ENCODE measurements at regions not wholly inside any gene's neighbourhood (a gene's known extent, or its start where the extent isn't known, plus 50 kb on each side); places are given as distances from the start of the nearest gene placed in this dataset.
"Not testable (repeated sequence)": the region's sequence is repeated elsewhere in the genome, so short reads cannot be mapped to it uniquely, and the experiment has no call there.

- Histone ChIP-seq H4K20me1 (ENCODE audit: insufficient read depth, low read length) (no peaks in the 10 kb centered on the region), H3K27ac (ENCODE audit: low read depth, low read length) (no peak overlapping the region), H3K4me1 (ENCODE audit: insufficient read depth, low read length) (no peaks in the 10 kb centered on the region), H3K27me3 (ENCODE audit: insufficient read depth, low read length) (peaks cover 3% of the 10 kb centered on the region), H3K4me2 (ENCODE audit: insufficient read depth, low read length) (no peak overlapping the region), H3K4me3 (ENCODE audit: insufficient read depth, low read length) (no peak overlapping the region), H3K9me3 (ENCODE audit: low read depth, low read length) (no peaks in the 10 kb centered on the region), H3K79me2 (ENCODE audit: insufficient read depth, low read length) (no peaks in the 10 kb centered on the region), H2AFZ (ENCODE audit: low read length) (no peak overlapping the region), H3K36me3 (ENCODE audit: insufficient read depth, low read length) (no peaks in the 10 kb centered on the region)
- DNase-seq (ENCODE audit: insufficient read length, low spot score, missing footprints): no peak
- TF ChIP-seq, protein P1, sequence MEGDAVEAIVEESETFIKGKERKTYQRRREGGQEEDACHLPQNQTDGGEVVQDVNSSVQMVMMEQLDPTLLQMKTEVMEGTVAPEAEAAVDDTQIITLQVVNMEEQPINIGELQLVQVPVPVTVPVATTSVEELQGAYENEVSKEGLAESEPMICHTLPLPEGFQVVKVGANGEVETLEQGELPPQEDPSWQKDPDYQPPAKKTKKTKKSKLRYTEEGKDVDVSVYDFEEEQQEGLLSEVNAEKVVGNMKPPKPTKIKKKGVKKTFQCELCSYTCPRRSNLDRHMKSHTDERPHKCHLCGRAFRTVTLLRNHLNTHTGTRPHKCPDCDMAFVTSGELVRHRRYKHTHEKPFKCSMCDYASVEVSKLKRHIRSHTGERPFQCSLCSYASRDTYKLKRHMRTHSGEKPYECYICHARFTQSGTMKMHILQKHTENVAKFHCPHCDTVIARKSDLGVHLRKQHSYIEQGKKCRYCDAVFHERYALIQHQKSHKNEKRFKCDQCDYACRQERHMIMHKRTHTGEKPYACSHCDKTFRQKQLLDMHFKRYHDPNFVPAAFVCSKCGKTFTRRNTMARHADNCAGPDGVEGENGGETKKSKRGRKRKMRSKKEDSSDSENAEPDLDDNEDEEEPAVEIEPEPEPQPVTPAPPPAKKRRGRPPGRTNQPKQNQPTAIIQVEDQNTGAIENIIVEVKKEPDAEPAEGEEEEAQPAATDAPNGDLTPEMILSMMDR (IDR thresholded peaks at IDR 0.05; ENCODE audit: extremely low read depth, low read depth, low read length): no peak
Measured at GRCh38 chrX:109040057-109040456, 303.7 kb upstream of the IRS4 start.

- no peak for DNase-seq (ENCODE audit: insufficient read length, low spot score, missing footprints)
- H3K27ac ChIP-seq (ENCODE audit: low read depth, low read length): no peak overlapping the region
Measured at GRCh38 chrX:109036624-109037023, 300.3 kb upstream of the IRS4 start.

DNA sequence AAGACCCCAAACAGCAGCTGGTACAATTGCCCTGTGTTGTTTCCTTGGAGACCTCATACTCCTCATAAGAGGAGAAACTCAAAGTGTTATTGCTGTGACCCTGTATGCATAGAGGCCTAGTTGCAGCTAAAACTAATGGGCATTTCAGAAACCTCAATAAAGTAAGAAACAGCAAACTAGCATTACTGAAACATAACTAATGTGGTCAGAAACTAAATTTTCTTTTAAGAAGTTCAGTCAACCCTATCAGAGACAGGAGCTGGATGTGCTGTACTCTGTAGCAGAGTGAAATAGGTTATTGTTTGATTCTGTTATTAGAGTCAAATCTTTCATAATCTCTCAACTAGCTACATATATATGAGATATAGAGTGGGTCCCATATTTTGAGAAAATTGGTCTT lies 257.5 kb upstream of the IRS4 start:
- TF ChIP-seq, protein P1 (IDR thresholded peaks at IDR 0.05; ENCODE audit: extremely low read depth, low read depth, low read length): no peak
- Histone ChIP-seq H3K4me2 (ENCODE audit: insufficient read depth, low read length) (no peak overlapping the region), H3K79me2 (ENCODE audit: insufficient read depth, low read length) (no peaks in the 10 kb centered on the region), H3K4me1 (ENCODE audit: insufficient read depth, low read length) (no peaks in the 10 kb centered on the region), H4K20me1 (ENCODE audit: insufficient read depth, low read length) (no peaks in the 10 kb centered on the region), H3K27me3 (ENCODE audit: insufficient read depth, low read length) (no peaks in the 10 kb centered on the region), H3K27ac (ENCODE audit: low read depth, low read length) (no peak overlapping the region), H3K9me3 (ENCODE audit: low read depth, low read length) (no peaks in the 10 kb centered on the region), H3K36me3 (ENCODE audit: insufficient read depth, low read length) (no peaks in the 10 kb centered on the region), H3K4me3 (ENCODE audit: insufficient read depth, low read length) (no peak overlapping the region), H2AFZ (ENCODE audit: low read length) (no peak overlapping the region)
- DNase-seq (ENCODE audit: insufficient read length, low spot score, missing footprints): no peak

More at GRCh38 chrX:109036624-109037023, 300.3 kb upstream of the IRS4 start:
- H3K27me3 ChIP-seq (ENCODE audit: insufficient read depth, low read length): peaks cover 3% of the 10 kb centered on the region
- H3K4me2 ChIP-seq (ENCODE audit: insufficient read depth, low read length): no peak overlapping the region
- no peak overlapping the region for H2AFZ ChIP-seq (ENCODE audit: low read length)
- H3K36me3 ChIP-seq (ENCODE audit: insufficient read depth, low read length): no peaks in the 10 kb centered on the region
- H3K4me3 ChIP-seq (ENCODE audit: insufficient read depth, low read length): no peak overlapping the region
- H3K9me3 ChIP-seq (ENCODE audit: low read depth, low read length): no peaks in the 10 kb centered on the region
- no peaks in the 10 kb centered on the region for H3K4me1 ChIP-seq (ENCODE audit: insufficient read depth, low read length)
- no peaks in the 10 kb centered on the region for H4K20me1 ChIP-seq (ENCODE audit: insufficient read depth, low read length)
- TF ChIP-seq, protein P1 (IDR thresholded peaks at IDR 0.05; ENCODE audit: extremely low read depth, low read depth, low read length): no peak
- no peaks in the 10 kb centered on the region for H3K79me2 ChIP-seq (ENCODE audit: insufficient read depth, low read length)

GRCh38 chrX:108972899-108973298 lies 236.5 kb upstream of the IRS4 start:
- H3K27ac ChIP-seq (ENCODE audit: low read depth, low read length); H3K36me3 ChIP-seq (ENCODE audit: insufficient read depth, low read length); H3K4me3 ChIP-seq (ENCODE audit: insufficient read depth, low read length); H3K79me2 ChIP-seq (ENCODE audit: insufficient read depth, low read length); H3K9me3 ChIP-seq (ENCODE audit: low read depth, low read length); H3K27me3 ChIP-seq (ENCODE audit: insufficient read depth, low read length); DNase-seq (ENCODE audit: insufficient read length, low spot score, missing footprints); H2AFZ ChIP-seq (ENCODE audit: low read length); H3K4me2 ChIP-seq (ENCODE audit: insufficient read depth, low read length); H4K20me1 ChIP-seq (ENCODE audit: insufficient read depth, low read length); H3K4me1 ChIP-seq (ENCODE audit: insufficient read depth, low read length): not testable (repeated sequence)
